WTC11 (cell line): ENCODE measurements at regions not wholly inside any gene's neighbourhood (a gene's known extent, or its start where the extent isn't known, plus 50 kb on each side); places are given as distances from the start of the nearest gene placed in this dataset.
"Not testable (repeated sequence)": the region's sequence is repeated elsewhere in the genome, so short reads cannot be mapped to it uniquely, and the experiment has no call there.

Source experiments
- ATAC-seq: fragments of 200-7000 bp; cut with Tn5 transposase; 2 replicates; pipeline ENCODE4 v1.10.0; 2021; ENCODE audit warnings: mild to moderate bottlenecking, moderate library complexity
- CTCF ChIA-PET: fragments of 300-600 bp; sonication (Branson Sonifier 250); formaldehyde crosslinking; loops from one replicate; lab custom pipeline; 2021; ENCODE audit warnings: antibody characterized with exemption; lab: Charles Lee
- POLR2A ChIA-PET: fragments of 350-600 bp; sonication (Branson Sonifier 250); formaldehyde crosslinking; loops from one replicate; lab custom pipeline; 2021; ENCODE audit warnings: antibody characterized with exemption; lab: Charles Lee
- DNase-seq: peaks from one replicate; pipeline ENCODE4 v3.0.0; 2021; ENCODE audit warnings: low spot score
- H3K27ac Mint-ChIP-seq: 2 replicates; pipeline ENCODE4 v1.8.0; 2021; ENCODE audit warnings: mixed read lengths
- H3K27me3 Mint-ChIP-seq: 2 replicates; pipeline ENCODE4 v1.8.0; 2021; ENCODE audit warnings: low read depth, mild to moderate bottlenecking, moderate library complexity, mixed read lengths
- H3K36me3 Mint-ChIP-seq: 2 replicates; pipeline ENCODE4 v1.8.0; 2021; ENCODE audit warnings: mixed read lengths
- H3K4me1 Mint-ChIP-seq: 2 replicates; pipeline ENCODE4 v1.8.0; 2022; ENCODE audit warnings: mixed read lengths
- H3K4me3 Mint-ChIP-seq: 2 replicates; pipeline ENCODE4 v1.8.0; 2021; ENCODE audit warnings: mild to moderate bottlenecking, moderate library complexity, mixed read lengths
- H3K9me3 Mint-ChIP-seq: 2 replicates; pipeline ENCODE4 v1.8.0; 2021; ENCODE audit warnings: mixed read lengths
- ETV6 ChIP-seq: sonication (generic); formaldehyde crosslinking; IDR thresholded peaks from 2 replicates; pipeline ENCODE4 v1.8.1; 2022; ENCODE audit warnings: mild to moderate bottlenecking, missing genetic modification reagents
- GABPB1 ChIP-seq: sonication (generic); formaldehyde crosslinking; IDR thresholded peaks from 2 replicates; pipeline ENCODE4 v1.8.1; 2023; ENCODE audit warnings: mild to moderate bottlenecking, missing genetic modification reagents
- GTF2I ChIP-seq: fragments of 250-450 bp; sonication (Bioruptor Pico); conservative IDR thresholded peaks from 2 replicates; pipeline ENCODE4 v1.4.0; 2021; ENCODE audit warnings: mild to moderate bottlenecking
- MXD4 ChIP-seq: fragments of 250-450 bp; sonication (Bioruptor Pico); IDR thresholded peaks from 2 replicates; pipeline ENCODE4 v1.8.0; 2021; ENCODE audit warnings: mild to moderate bottlenecking, moderate library complexity, borderline replicate concordance
- TEAD1 ChIP-seq: sonication (generic); formaldehyde crosslinking; IDR thresholded peaks from 2 replicates; pipeline ENCODE4 v1.8.0; 2022; ENCODE audit warnings: mild to moderate bottlenecking, missing genetic modification reagents
- ZNF423 ChIP-seq: fragments of 250-450 bp; sonication (Bioruptor Pico); IDR thresholded peaks from 2 replicates; pipeline ENCODE4 v2.1.2; 2022; ENCODE audit warnings: mild to moderate bottlenecking, moderate library complexity
- TF ChIP-seq, protein P1 (sequence below): sonication (generic); formaldehyde crosslinking; IDR thresholded peaks from 2 replicates; pipeline ENCODE4 v1.8.0; 2023; ENCODE audit warnings: mild to moderate bottlenecking, missing genetic modification reagents
- TF ChIP-seq, protein P2 (sequence below): fragments of 250-450 bp; sonication (Bioruptor Pico); IDR thresholded peaks from 2 replicates; pipeline ENCODE4 v1.9.0; 2021; ENCODE audit warnings: moderate library complexity, mild to moderate bottlenecking, inconsistent platforms, borderline replicate concordance
- TF ChIP-seq, protein P3 (sequence below): sonication (generic); formaldehyde crosslinking; IDR thresholded peaks from 2 replicates; pipeline ENCODE4 v1.8.1; 2023; ENCODE audit warnings: mild to moderate bottlenecking, missing genetic modification reagents, borderline replicate concordance
- TF ChIP-seq, protein P4 (sequence below): sonication (generic); formaldehyde crosslinking; IDR thresholded peaks from 2 replicates; pipeline ENCODE4 v1.8.0; 2022; ENCODE audit warnings: mild to moderate bottlenecking, missing genetic modification reagents
- TF ChIP-seq, protein P5 (sequence below): fragments of 200-600 bp; IDR thresholded peaks from 2 replicates; pipeline ENCODE4 v1.8.0; 2022; ENCODE audit warnings: antibody characterized with exemption

DNA sequence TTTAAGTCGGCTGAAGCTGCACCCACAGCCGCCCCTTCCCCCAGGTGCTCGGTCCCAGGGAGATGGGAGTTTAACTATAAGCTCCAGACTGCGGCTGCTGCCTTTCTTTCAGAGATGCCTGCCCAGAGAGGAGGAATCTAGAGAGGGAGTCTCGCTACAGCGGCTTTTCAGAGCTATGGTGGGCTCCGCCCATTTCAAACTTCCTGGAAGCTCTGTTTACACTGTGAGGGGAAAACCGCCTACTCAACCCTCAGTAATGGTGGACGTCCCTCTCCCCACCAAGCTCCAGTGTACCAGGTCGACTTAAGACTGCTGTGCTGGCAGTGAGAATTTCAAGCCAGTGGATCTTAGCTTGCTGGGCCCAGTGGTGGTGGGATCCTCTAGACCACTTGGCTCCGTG lies 135.4 kb downstream of the CXCL12 start (continued):
- TF ChIP-seq, protein P1, sequence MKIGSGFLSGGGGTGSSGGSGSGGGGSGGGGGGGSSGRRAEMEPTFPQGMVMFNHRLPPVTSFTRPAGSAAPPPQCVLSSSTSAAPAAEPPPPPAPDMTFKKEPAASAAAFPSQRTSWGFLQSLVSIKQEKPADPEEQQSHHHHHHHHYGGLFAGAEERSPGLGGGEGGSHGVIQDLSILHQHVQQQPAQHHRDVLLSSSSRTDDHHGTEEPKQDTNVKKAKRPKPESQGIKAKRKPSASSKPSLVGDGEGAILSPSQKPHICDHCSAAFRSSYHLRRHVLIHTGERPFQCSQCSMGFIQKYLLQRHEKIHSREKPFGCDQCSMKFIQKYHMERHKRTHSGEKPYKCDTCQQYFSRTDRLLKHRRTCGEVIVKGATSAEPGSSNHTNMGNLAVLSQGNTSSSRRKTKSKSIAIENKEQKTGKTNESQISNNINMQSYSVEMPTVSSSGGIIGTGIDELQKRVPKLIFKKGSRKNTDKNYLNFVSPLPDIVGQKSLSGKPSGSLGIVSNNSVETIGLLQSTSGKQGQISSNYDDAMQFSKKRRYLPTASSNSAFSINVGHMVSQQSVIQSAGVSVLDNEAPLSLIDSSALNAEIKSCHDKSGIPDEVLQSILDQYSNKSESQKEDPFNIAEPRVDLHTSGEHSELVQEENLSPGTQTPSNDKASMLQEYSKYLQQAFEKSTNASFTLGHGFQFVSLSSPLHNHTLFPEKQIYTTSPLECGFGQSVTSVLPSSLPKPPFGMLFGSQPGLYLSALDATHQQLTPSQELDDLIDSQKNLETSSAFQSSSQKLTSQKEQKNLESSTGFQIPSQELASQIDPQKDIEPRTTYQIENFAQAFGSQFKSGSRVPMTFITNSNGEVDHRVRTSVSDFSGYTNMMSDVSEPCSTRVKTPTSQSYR (CRISPR knock-in tag), result no peak
- TF ChIP-seq TEAD1 (CRISPR knock-in tag) (no peak), ETV6 (CRISPR knock-in tag) (no peak)
- TF ChIP-seq, all 79 proteins: peak for 0

DNA sequence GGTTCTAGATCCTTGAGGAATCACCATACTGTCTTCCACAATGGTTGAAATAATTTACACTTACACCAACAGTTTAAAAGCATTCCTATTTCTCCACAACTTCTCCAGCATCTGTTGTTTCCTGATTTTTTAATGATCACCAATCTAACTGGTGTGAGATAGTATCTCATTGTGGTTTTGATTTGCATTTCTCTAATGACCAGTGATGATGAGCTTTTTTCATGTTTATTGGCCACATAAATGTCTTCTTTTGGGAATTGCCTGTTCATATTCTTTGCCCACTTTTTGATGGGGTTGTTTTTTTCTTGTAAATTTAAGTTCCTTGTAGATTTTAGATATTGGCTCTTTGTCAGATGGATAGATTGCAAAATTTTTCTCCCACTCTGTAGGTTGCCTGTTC lies 138.2 kb downstream of the CXCL12 start:
- Mint-ChIP-seq H3K36me3 (peaks cover 10% of the 10 kb centered on the region), H3K9me3 (peaks cover 23% of the 10 kb centered on the region), H3K27me3 (peaks cover 45% of the 10 kb centered on the region), H3K4me1 (peaks cover 26% of the 10 kb centered on the region)
- H3K4me3 Mint-ChIP-seq, H3K27ac Mint-ChIP-seq, CTCF ChIA-PET, POLR2A ChIA-PET, DNase-seq, ATAC-seq: not testable (repeated sequence)

DNA sequence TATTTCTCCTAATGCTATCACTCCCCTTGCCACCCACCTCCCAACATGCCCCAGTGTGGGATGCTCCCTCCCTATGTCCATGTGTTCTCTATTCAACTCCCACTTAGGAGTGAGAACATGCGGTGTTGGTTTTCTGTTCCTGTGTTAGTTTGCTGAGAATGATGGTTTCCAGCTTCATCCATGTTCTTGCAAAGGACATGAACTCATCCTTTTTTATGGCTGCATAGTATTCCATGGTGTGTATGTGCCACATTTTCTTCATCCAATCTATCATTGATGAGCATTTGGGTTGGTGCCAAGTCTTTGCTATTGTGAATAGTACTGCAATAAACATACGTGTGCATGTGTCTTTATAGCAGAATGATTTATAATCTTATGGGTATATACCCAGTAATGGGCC lies 138.6 kb downstream of the CXCL12 start:
- ATAC-seq, POLR2A ChIA-PET, DNase-seq, H3K27ac Mint-ChIP-seq, H3K4me3 Mint-ChIP-seq, CTCF ChIA-PET: not testable (repeated sequence)
- H3K27me3 Mint-ChIP-seq, result peaks cover 49% of the 10 kb centered on the region
- peaks cover 23% of the 10 kb centered on the region for H3K9me3 Mint-ChIP-seq
- peaks cover 10% of the 10 kb centered on the region for H3K36me3 Mint-ChIP-seq
- H3K4me1 Mint-ChIP-seq, result peaks cover 26% of the 10 kb centered on the region

DNA sequence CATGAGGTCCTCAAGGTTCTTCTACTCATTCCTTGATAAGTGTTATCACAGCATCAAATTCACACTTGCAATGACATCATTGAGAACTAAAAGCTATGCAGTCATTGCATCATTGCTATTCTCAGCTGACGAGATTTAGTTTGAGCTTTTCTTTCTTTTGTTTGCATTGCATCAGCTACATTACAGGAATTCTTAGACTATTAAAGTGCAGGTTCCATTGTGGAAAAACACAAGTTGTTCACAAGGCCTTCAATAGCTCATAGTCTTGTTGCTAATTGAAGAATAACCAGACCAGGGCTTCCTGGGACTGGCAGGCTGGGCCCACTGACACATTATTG lies 139.3 kb downstream of the CXCL12 start:
- Mint-ChIP-seq H3K27ac (no peak overlapping the region), H3K4me3 (no peak overlapping the region), H3K36me3 (peaks cover 10% of the 10 kb centered on the region), H3K9me3 (peaks cover 23% of the 10 kb centered on the region), H3K27me3 (peaks cover 56% of the 10 kb centered on the region), H3K4me1 (peaks cover 26% of the 10 kb centered on the region)
- ChIA-PET POLR2A (no interaction called here), CTCF (interaction anchor here (0.6 kb wide), 1 partner anchor 849 kb away, joined by 5 read pairs; no protein-coding TSS in a partner anchor)
- DNase-seq (no peak), ATAC-seq (no peak)
- TF ChIP-seq GABPB1 (CRISPR knock-in tag), result peak; percentile 99
- TF ChIP-seq, protein P2, sequence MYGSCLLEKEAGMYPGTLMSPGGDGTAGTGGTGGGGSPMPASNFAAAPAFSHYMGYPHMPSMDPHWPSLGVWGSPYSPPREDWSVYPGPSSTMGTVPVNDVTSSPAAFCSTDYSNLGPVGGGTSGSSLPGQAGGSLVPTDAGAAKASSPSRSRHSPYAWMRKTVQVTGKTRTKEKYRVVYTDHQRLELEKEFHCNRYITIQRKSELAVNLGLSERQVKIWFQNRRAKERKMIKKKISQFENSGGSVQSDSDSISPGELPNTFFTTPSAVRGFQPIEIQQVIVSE (CRISPR knock-in tag), result no peak

DNA sequence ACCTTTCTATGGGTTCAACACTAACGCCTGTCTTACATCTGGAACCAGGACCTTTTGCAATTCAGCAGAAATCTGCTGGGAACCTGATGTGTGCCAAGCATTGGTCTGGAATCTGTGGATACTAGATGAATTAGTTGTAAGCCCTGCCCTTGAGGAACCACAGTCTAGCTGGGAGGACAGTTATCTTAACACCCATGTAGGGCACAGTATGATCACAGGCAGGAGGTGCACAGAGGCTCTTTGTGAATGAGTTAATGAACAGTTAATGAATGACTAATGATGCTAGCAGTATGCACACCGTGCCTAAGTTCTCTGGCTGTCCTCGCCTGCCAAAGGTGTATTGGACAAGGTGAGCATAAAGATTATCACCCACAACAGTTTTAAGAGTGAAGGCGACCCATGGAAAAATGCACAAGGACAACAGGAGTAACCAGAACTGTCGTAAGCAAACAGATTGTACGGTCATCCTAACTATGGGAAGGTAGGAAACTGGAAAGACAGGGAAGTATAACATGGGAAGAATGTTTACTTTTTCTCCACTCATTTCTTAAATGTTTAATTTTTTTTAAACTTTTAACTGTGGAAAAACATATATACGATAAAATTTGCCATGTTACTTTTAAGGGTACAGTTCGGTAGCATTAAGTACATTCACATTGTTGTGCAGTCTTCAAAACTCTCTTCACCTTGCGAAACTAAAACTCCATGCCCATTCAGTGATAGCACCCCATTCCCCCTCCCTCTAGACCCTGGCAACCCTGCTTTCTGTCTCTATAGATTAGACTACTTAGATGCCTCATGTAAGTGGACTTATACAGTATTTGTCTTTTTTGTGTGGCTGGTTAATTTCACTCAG lies 139.9 kb downstream of the CXCL12 start:
- ATAC-seq (no peak), DNase-seq (no peak)
- no peak overlapping the region for H3K4me3 Mint-ChIP-seq
- POLR2A ChIA-PET, result no interaction called here
- peaks cover 10% of the 10 kb centered on the region for H3K36me3 Mint-ChIP-seq
- CTCF ChIA-PET, result interaction anchor here (0.6 kb wide), 1 partner anchor 848 kb away, joined by 5 read pairs; no protein-coding TSS in a partner anchor
- peaks cover 23% of the 10 kb centered on the region for H3K9me3 Mint-ChIP-seq
- TF ChIP-seq GABPB1 (CRISPR knock-in tag) (0 out of 2 replicates have a peak, but pooled peaks have one; percentile 17), ZNF423 (CRISPR knock-in tag) (no peak)
- H3K4me1 Mint-ChIP-seq, result peaks cover 24% of the 10 kb centered on the region
- no peak overlapping the region for H3K27ac Mint-ChIP-seq
- peaks cover 62% of the 10 kb centered on the region for H3K27me3 Mint-ChIP-seq

DNA sequence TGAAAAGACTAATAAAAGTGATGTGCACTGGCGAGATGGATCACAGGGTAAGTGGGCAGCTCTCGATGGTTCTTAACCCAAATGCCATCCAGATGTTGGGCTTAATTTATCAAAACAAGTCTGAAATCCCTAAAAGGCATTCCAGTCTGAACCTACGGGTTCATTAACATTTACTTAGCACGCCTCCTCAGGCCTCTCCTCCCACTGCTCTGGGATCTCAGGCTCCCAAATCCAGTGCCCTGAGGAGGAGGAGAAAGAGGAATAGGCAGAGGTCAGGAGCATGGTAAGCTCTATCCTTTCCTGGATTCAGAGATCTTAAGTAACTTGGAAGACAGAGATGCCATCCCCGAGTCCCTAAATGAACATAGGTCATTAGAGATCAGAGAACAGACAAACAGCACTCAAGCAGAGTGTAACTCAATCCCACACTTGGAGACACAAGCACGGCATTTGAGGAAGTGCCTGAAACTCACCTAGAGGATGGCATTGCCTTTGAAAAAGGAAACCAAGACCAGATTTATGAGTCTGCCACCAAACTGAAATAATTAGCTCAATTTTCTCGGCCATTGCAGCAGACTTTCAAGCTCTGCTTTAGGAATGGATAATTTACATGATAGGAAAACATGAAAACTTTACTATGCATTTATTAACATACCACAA lies 140.9 kb downstream of the CXCL12 start:
- peaks cover 71% of the 10 kb centered on the region for H3K27me3 Mint-ChIP-seq
- peaks cover 23% of the 10 kb centered on the region for H3K9me3 Mint-ChIP-seq
- DNase-seq, result no peak
- peak; percentile 79 for ATAC-seq
- no peak overlapping the region for H3K4me3 Mint-ChIP-seq
- H3K36me3 Mint-ChIP-seq, result peaks cover 10% of the 10 kb centered on the region
- ChIA-PET CTCF (interaction anchor here (1.1 kb wide), 1 partner anchor 10 kb away, joined by 6 read pairs; no protein-coding TSS in a partner anchor), POLR2A (no interaction called here)
- peaks cover 14% of the 10 kb centered on the region for H3K4me1 Mint-ChIP-seq
- no peak overlapping the region for H3K27ac Mint-ChIP-seq
- TF ChIP-seq, protein P3, sequence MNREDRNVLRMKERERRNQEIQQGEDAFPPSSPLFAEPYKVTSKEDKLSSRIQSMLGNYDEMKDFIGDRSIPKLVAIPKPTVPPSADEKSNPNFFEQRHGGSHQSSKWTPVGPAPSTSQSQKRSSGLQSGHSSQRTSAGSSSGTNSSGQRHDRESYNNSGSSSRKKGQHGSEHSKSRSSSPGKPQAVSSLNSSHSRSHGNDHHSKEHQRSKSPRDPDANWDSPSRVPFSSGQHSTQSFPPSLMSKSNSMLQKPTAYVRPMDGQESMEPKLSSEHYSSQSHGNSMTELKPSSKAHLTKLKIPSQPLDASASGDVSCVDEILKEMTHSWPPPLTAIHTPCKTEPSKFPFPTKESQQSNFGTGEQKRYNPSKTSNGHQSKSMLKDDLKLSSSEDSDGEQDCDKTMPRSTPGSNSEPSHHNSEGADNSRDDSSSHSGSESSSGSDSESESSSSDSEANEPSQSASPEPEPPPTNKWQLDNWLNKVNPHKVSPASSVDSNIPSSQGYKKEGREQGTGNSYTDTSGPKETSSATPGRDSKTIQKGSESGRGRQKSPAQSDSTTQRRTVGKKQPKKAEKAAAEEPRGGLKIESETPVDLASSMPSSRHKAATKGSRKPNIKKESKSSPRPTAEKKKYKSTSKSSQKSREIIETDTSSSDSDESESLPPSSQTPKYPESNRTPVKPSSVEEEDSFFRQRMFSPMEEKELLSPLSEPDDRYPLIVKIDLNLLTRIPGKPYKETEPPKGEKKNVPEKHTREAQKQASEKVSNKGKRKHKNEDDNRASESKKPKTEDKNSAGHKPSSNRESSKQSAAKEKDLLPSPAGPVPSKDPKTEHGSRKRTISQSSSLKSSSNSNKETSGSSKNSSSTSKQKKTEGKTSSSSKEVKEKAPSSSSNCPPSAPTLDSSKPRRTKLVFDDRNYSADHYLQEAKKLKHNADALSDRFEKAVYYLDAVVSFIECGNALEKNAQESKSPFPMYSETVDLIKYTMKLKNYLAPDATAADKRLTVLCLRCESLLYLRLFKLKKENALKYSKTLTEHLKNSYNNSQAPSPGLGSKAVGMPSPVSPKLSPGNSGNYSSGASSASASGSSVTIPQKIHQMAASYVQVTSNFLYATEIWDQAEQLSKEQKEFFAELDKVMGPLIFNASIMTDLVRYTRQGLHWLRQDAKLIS (CRISPR knock-in tag), result no peak
- TF ChIP-seq MXD4 (CRISPR knock-in tag) (no peak), GTF2I (CRISPR knock-in tag) (no peak)
- TF ChIP-seq, protein P4, sequence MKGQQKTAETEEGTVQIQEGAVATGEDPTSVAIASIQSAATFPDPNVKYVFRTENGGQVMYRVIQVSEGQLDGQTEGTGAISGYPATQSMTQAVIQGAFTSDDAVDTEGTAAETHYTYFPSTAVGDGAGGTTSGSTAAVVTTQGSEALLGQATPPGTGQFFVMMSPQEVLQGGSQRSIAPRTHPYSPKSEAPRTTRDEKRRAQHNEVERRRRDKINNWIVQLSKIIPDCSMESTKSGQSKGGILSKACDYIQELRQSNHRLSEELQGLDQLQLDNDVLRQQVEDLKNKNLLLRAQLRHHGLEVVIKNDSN (CRISPR knock-in tag), result no peak
- TF ChIP-seq, protein P5, sequence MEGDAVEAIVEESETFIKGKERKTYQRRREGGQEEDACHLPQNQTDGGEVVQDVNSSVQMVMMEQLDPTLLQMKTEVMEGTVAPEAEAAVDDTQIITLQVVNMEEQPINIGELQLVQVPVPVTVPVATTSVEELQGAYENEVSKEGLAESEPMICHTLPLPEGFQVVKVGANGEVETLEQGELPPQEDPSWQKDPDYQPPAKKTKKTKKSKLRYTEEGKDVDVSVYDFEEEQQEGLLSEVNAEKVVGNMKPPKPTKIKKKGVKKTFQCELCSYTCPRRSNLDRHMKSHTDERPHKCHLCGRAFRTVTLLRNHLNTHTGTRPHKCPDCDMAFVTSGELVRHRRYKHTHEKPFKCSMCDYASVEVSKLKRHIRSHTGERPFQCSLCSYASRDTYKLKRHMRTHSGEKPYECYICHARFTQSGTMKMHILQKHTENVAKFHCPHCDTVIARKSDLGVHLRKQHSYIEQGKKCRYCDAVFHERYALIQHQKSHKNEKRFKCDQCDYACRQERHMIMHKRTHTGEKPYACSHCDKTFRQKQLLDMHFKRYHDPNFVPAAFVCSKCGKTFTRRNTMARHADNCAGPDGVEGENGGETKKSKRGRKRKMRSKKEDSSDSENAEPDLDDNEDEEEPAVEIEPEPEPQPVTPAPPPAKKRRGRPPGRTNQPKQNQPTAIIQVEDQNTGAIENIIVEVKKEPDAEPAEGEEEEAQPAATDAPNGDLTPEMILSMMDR, result no peak
